NCI-H2196 (cell line): ENCODE measurements at regions not wholly inside any gene's neighbourhood (a gene's known extent, or its start where the extent isn't known, plus 50 kb on each side); places are given as distances from the start of the nearest gene placed in this dataset.

Experiments used
- DNase-seq: peaks from one replicate; lab custom pipeline; 2025; ENCODE audit not compliant: unreplicated experiment; lab: John Stamatoyannopoulos, UW

GRCh38 chr11:36718451-36718850, 120.4 kb upstream of the RAG2 start:
- no peak for DNase-seq

GRCh38 chr11:36713715-36714114, 115.7 kb upstream of the RAG2 start:
- no peak for DNase-seq

GRCh38 chr11:36711104-36711825, 113.2 kb upstream of the RAG2 start:
- no peak for DNase-seq
